22Rv1 (cell line): ENCODE measurements at regions not wholly inside any gene's neighbourhood (a gene's known extent, or its start where the extent isn't known, plus 50 kb on each side); places are given as distances from the start of the nearest gene placed in this dataset.

Experiments
- CTCF ChIP-seq: fragments of 450-650 bp; IDR thresholded peaks from 2 replicates; pipeline ENCODE4 v1.5.1; 2017; ENCODE audit warnings: mild to moderate bottlenecking
- ZFX ChIP-seq: fragments of 450-650 bp; IDR thresholded peaks from 2 replicates; pipeline ENCODE4 v1.6.1; 2017; ENCODE audit warnings: antibody characterized with exemption, borderline replicate concordance

- TF ChIP-seq CTCF (no peak), ZFX (no peak)
These were observed 228.9 kb upstream of the SNX2 start for GRCh38 chr5:122545986-122546385.
